ENCODE measurements at regions not wholly inside any gene's neighbourhood (a gene's known extent, or its start where the extent isn't known, plus 50 kb on each side); places are given as distances from the start of the nearest gene placed in this dataset.

GRCh38 chr21:20527731-20528460 is 470.3 kb upstream of the NCAM2 start:
- TF ChIP-seq CTCF (IDR thresholded peaks at IDR 0.05) (no peak), POLR2A (IDR thresholded peaks at IDR 0.05) (no peak), POLR2AphosphoS5 (IDR thresholded peaks at IDR 0.05) (no peak)
